ENCODE measurements at regions not wholly inside any gene's neighbourhood (a gene's known extent, or its start where the extent isn't known, plus 50 kb on each side); places are given as distances from the start of the nearest gene placed in this dataset.

GRCh38 chr15:92271179-92271578 is 122.5 kb upstream of the ST8SIA2 start:
- intact Hi-C loops (cut with DNase I): no loop called here
- Histone ChIP-seq H3K9me3 (no peaks in the 10 kb centered on the region), H3K27me3 (no peaks in the 10 kb centered on the region), H3K27ac (no peak overlapping the region), H3K36me3 (no peaks in the 10 kb centered on the region), H3K4me3 (no peak overlapping the region), H3K4me1 (no peaks in the 10 kb centered on the region)
- ATAC-seq: no peak
- no peak for DNase-seq
- no peak for TF ChIP-seq CTCF (IDR thresholded peaks at IDR 0.05)

- Histone ChIP-seq H3K27ac (no peak overlapping the region), H3K27me3 (no peaks in the 10 kb centered on the region), H3K9me3 (no peaks in the 10 kb centered on the region), H3K4me3 (no peak overlapping the region), H3K36me3 (no peaks in the 10 kb centered on the region), H3K4me1 (no peaks in the 10 kb centered on the region)
- intact Hi-C loops (cut with DNase I): no loop called here
- no peak for TF ChIP-seq CTCF (IDR thresholded peaks at IDR 0.05)
- DNase-seq (no peak), ATAC-seq (no peak)
These were observed 121.6 kb upstream of the ST8SIA2 start for GRCh38 chr15:92272106-92272505.

GRCh38 chr15:92273286-92273685 is 120.4 kb upstream of the ST8SIA2 start:
- Histone ChIP-seq H3K36me3 (no peaks in the 10 kb centered on the region), H3K27me3 (no peaks in the 10 kb centered on the region), H3K4me3 (no peak overlapping the region), H3K27ac (no peak overlapping the region), H3K9me3 (no peaks in the 10 kb centered on the region), H3K4me1 (no peaks in the 10 kb centered on the region)
- ATAC-seq (no peak), DNase-seq (no peak)
- no peak for TF ChIP-seq CTCF (IDR thresholded peaks at IDR 0.05)
- intact Hi-C loops (cut with DNase I): no loop called here

- intact Hi-C loops (cut with DNase I): no loop called here
- H3K36me3 ChIP-seq: no peaks in the 10 kb centered on the region
- H3K4me3 ChIP-seq: no peak overlapping the region
- no peaks in the 10 kb centered on the region for H3K9me3 ChIP-seq
- ATAC-seq: no peak
- H3K27ac ChIP-seq: no peak overlapping the region
- no peak for TF ChIP-seq CTCF (IDR thresholded peaks at IDR 0.05)
- no peaks in the 10 kb centered on the region for H3K4me1 ChIP-seq
- no peak for DNase-seq
- no peaks in the 10 kb centered on the region for H3K27me3 ChIP-seq
These were observed 120.0 kb upstream of the ST8SIA2 start for GRCh38 chr15:92273723-92274122.

GRCh38 chr15:92277776-92278175 is 115.9 kb upstream of the ST8SIA2 start:
- Histone ChIP-seq H3K4me3 (no peak overlapping the region), H3K36me3 (no peaks in the 10 kb centered on the region), H3K4me1 (no peaks in the 10 kb centered on the region), H3K9me3 (no peaks in the 10 kb centered on the region), H3K27me3 (no peaks in the 10 kb centered on the region), H3K27ac (no peak overlapping the region)
- peak; percentile 32 for TF ChIP-seq CTCF (IDR thresholded peaks at IDR 0.05)
- DNase-seq (no peak), ATAC-seq (peak; percentile 90)
- intact Hi-C loops (cut with DNase I): no loop called here

- Histone ChIP-seq H3K27me3 (no peaks in the 10 kb centered on the region), H3K4me1 (no peaks in the 10 kb centered on the region), H3K36me3 (no peaks in the 10 kb centered on the region), H3K4me3 (no peak overlapping the region), H3K27ac (no peak overlapping the region), H3K9me3 (no peaks in the 10 kb centered on the region)
- TF ChIP-seq CTCF (IDR thresholded peaks at IDR 0.05): no peak
- intact Hi-C loops (cut with DNase I): no loop called here
- ATAC-seq (no peak), DNase-seq (no peak)
These were observed 109.9 kb upstream of the ST8SIA2 start for GRCh38 chr15:92283813-92284212.

All from upper lobe of right lung (tissue), 1 donor.